ENCODE measurements at regions not wholly inside any gene's neighbourhood (a gene's known extent, or its start where the extent isn't known, plus 50 kb on each side); places are given as distances from the start of the nearest gene placed in this dataset.

DNA sequence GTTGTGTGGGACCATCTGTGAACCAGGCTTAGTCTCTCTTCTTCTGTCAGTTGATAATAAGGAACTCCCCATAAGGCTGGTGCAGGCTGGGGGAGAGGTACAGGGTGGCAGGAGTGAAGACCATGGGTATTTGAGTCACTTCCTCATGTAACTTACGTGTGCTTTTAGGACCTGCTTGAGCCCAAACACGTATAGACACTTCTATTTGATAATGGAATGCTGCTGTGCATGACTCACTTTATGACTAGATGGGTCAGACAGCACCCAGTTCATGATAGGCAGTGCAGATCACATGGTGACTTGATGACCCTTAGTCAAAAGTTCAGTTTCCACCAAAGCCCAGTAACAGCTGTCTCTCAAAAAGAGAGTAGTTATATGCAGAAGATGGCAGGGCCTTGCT, 490.9 kb downstream of the ZBBX start:
- TF ChIP-seq LEF1 (IDR thresholded peaks at IDR 0.05; ENCODE audit: borderline replicate concordance) (no peak), SP1 (IDR thresholded peaks at IDR 0.05) (no peak), SUZ12 (IDR thresholded peaks at IDR 0.05) (no peak), FOXM1 (IDR thresholded peaks at IDR 0.05; ENCODE audit: borderline replicate concordance) (no peak), ZNF384 (IDR thresholded peaks at IDR 0.05) (no peak), FOXK2 (IDR thresholded peaks at IDR 0.05) (no peak), ELF4 (IDR thresholded peaks at IDR 0.05) (no peak), BHLHE40 (IDR thresholded peaks at IDR 0.05; ENCODE audit: borderline replicate concordance) (no peak), FOXA1 (IDR thresholded peaks at IDR 0.05) (no peak), CTBP1 (IDR thresholded peaks at IDR 0.05; ENCODE audit: borderline replicate concordance) (no peak), TARDBP (IDR thresholded peaks at IDR 0.05) (no peak)
- TF ChIP-seq, protein P1, sequence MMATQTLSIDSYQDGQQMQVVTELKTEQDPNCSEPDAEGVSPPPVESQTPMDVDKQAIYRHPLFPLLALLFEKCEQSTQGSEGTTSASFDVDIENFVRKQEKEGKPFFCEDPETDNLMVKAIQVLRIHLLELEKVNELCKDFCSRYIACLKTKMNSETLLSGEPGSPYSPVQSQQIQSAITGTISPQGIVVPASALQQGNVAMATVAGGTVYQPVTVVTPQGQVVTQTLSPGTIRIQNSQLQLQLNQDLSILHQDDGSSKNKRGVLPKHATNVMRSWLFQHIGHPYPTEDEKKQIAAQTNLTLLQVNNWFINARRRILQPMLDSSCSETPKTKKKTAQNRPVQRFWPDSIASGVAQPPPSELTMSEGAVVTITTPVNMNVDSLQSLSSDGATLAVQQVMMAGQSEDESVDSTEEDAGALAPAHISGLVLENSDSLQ (IDR thresholded peaks at IDR 0.05): no peak
